Mucosa of descending colon (tissue), 3 donors: ENCODE measurements at regions not wholly inside any gene's neighbourhood (a gene's known extent, or its start where the extent isn't known, plus 50 kb on each side); places are given as distances from the start of the nearest gene placed in this dataset.
"Not testable (repeated sequence)": the region's sequence is repeated elsewhere in the genome, so short reads cannot be mapped to it uniquely, and the experiment has no call there.

ENCODE experiments used
- ATAC-seq: fragments of 200-7000 bp; cut with Tn5 transposase; one replicate; pipeline ENCODE4 v1.9.1; 2020; ENCODE audit warnings: mild to moderate bottlenecking, moderate library complexity
- DNase-seq, 3 donors: peaks; one replicate each; pipeline ENCODE4 v3.0.0-alpha.2; 2020
- H3K36me3 ChIP-seq: fragments of 200-600 bp; one replicate; pipeline ENCODE4 v1.8.0; 2021; ENCODE audit warnings: low read depth, mild to moderate bottlenecking
- H3K4me1 ChIP-seq: fragments of 200-600 bp; one replicate; pipeline ENCODE4 v1.8.0; 2021; ENCODE audit warnings: low read depth, mild to moderate bottlenecking
- H3K4me3 ChIP-seq: fragments of 200-600 bp; one replicate; pipeline ENCODE4 v1.8.0; 2021; ENCODE audit warnings: mild to moderate bottlenecking
- H3K9me3 ChIP-seq: fragments of 200-600 bp; one replicate; pipeline ENCODE4 v1.8.0; 2021; ENCODE audit warnings: mild to moderate bottlenecking
- CTCF ChIP-seq: fragments of 200-600 bp; IDR thresholded peaks from one replicate; pipeline ENCODE4 v1.8.0; 2022; ENCODE audit warnings: antibody characterized with exemption, mild to moderate bottlenecking
- intact Hi-C, 2 donors: fragments of 100-400 bp; cut with DNase I in 1 of 2; cut with micrococcal nuclease in 1 of 2; formaldehyde crosslinking; loops; one replicate each; pipeline versions ENCODE4 v1.11.0 to v1.11.1; 2022; cut with DNase I, micrococcal nuclease
- donor health status: DM: no; HTN: no; CAD: no; lungs with moderate emphysema.
- donor health status: DM: no; HTN: no; CAD: no.
- donor health status: DM: no; HTN: yes; CAD: no.

GRCh38 chr9:87206064-87206661, 258.9 kb upstream of the GAS1 start:
- no peaks in the 10 kb centered on the region for H3K4me1 ChIP-seq
- ATAC-seq (no peak), DNase-seq (no peak)
- no peak for TF ChIP-seq CTCF
- intact Hi-C loops, result no loop called here
- H3K36me3 ChIP-seq, result no peaks in the 10 kb centered on the region
- H3K9me3 ChIP-seq, result no peaks in the 10 kb centered on the region
- H3K4me3 ChIP-seq, result no peak overlapping the region

- ATAC-seq, H3K9me3 ChIP-seq, H3K4me1 ChIP-seq, DNase-seq, H3K36me3 ChIP-seq, H3K4me3 ChIP-seq, intact Hi-C loops: not testable (repeated sequence)
Observed at GRCh38 chr9:87210658-87211057, 263.4 kb upstream of the GAS1 start.

- ATAC-seq, result no peak
- intact Hi-C loops, result no loop called here
Observed at GRCh38 chr9:87211669-87212068, 264.4 kb upstream of the GAS1 start.

GRCh38 chr9:87212605-87213021, 265.3 kb upstream of the GAS1 start:
- DNase-seq (no peak), ATAC-seq (no peak)
- H3K4me1 ChIP-seq, result no peaks in the 10 kb centered on the region
- intact Hi-C loops, result no loop called here
- no peaks in the 10 kb centered on the region for H3K36me3 ChIP-seq
- TF ChIP-seq CTCF, result no peak
- no peaks in the 10 kb centered on the region for H3K9me3 ChIP-seq
- H3K4me3 ChIP-seq, result no peak overlapping the region

More at GRCh38 chr9:87211669-87212068, 264.4 kb upstream of the GAS1 start:
- Histone ChIP-seq H3K4me3 (no peak overlapping the region), H3K36me3 (no peaks in the 10 kb centered on the region), H3K4me1 (no peaks in the 10 kb centered on the region), H3K9me3 (no peaks in the 10 kb centered on the region)
- no peak for TF ChIP-seq CTCF
- DNase-seq, result no peak

GRCh38 chr9:87213948-87214347, 266.6 kb upstream of the GAS1 start:
- intact Hi-C loops, result no loop called here

GRCh38 chr9:87214991-87215390, 267.7 kb upstream of the GAS1 start:
- DNase-seq (no peak), ATAC-seq (no peak)
- Histone ChIP-seq H3K4me1 (no peaks in the 10 kb centered on the region), H3K9me3 (no peaks in the 10 kb centered on the region), H3K4me3 (no peak overlapping the region), H3K36me3 (no peaks in the 10 kb centered on the region)
- no peak for TF ChIP-seq CTCF
- intact Hi-C loops, result no loop called here

More at GRCh38 chr9:87213948-87214347, 266.6 kb upstream of the GAS1 start:
- Histone ChIP-seq H3K4me1 (no peaks in the 10 kb centered on the region), H3K36me3 (no peaks in the 10 kb centered on the region), H3K9me3 (no peaks in the 10 kb centered on the region), H3K4me3 (no peak overlapping the region)
- DNase-seq, result no peak
- no peak for ATAC-seq
- TF ChIP-seq CTCF, result no peak
